LNCAP (cell line): ENCODE measurements at regions not wholly inside any gene's neighbourhood (a gene's known extent, or its start where the extent isn't known, plus 50 kb on each side); places are given as distances from the start of the nearest gene placed in this dataset.

Source experiments
- TF ChIP-seq, protein P1 (sequence below): fragments of 450-650 bp; IDR thresholded peaks from 2 replicates; pipeline ENCODE4 v1.5.1; 2017; ENCODE audit warnings: mild to moderate bottlenecking

DNA sequence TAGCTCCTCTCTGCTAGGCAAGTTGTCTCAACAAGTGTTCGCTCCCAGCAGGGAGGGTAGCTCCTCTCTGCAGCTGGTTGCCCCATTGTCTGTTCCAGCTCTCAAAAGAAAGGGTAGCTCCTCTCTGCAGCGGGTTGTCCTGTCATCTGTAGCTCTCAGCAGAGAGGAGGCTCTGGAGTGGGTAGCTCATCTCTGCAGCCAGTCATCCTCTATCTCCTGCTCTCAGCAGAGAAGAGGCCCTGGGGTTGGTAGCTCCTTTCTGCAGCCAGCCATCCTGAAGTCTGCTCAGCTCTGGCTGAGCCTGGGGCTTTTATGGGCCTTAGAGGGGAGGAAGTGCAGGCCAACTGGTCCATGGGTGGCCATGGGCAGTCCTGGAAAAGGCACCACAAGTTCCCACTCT is 342.7 kb downstream of the PTTG2 start:
- TF ChIP-seq, protein P1, sequence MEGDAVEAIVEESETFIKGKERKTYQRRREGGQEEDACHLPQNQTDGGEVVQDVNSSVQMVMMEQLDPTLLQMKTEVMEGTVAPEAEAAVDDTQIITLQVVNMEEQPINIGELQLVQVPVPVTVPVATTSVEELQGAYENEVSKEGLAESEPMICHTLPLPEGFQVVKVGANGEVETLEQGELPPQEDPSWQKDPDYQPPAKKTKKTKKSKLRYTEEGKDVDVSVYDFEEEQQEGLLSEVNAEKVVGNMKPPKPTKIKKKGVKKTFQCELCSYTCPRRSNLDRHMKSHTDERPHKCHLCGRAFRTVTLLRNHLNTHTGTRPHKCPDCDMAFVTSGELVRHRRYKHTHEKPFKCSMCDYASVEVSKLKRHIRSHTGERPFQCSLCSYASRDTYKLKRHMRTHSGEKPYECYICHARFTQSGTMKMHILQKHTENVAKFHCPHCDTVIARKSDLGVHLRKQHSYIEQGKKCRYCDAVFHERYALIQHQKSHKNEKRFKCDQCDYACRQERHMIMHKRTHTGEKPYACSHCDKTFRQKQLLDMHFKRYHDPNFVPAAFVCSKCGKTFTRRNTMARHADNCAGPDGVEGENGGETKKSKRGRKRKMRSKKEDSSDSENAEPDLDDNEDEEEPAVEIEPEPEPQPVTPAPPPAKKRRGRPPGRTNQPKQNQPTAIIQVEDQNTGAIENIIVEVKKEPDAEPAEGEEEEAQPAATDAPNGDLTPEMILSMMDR, result no peak

DNA sequence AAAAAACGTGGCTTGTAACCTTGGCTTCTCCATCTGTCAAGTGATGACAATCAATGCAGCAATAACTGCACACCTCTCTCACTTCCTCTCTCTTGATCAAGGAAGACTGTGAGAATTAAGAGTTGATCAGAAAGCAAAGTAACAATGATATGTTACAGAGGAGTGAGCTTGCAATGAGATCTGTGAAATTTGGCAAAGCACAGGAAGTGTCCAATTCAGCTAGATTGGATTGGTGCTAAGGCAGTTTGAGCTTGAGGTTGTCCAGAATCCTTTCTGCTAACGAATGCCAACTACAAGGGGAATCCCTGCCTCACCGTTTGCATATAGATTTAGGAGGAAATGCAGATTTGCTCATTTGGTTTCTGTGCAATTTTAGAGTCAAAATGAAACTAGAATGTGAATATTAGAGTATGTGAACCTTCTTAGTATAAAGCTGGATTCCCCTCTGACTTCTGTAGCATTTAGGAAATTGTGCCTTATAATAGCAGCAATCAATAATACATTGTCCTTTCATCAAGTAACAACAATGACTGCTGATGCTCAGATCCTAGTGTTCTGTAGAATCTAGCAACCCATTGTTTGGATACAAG is 346.4 kb downstream of the PTTG2 start:
- TF ChIP-seq, protein P1, result no peak

DNA sequence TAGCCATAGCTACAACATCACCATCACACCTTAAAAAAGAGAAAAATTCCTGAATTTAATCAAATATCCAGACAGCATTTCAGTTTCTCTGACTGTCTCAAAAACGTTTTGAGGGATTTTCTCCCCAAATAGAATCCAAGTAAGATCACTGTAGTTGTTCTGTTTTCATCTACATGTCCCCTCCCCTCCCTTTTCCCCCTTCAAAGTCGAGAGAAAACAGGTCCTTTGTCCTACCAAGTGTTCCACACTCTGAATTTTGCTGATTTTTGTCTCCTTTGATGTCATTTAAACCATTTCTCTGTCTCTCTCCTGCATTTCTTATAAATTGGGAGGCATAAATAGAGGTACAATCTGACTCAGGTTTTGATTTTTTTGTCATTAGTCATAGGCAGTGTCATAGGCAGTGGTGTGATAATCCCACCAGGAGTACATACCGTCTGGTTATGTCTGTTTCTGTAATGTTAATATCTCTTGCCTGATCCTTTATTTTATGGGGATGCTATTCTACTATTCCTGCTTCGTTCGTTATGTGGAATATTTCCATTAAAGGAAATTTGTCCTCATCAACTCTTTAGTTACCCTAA is 348.6 kb downstream of the PTTG2 start:
- TF ChIP-seq, protein P1, result no peak

DNA sequence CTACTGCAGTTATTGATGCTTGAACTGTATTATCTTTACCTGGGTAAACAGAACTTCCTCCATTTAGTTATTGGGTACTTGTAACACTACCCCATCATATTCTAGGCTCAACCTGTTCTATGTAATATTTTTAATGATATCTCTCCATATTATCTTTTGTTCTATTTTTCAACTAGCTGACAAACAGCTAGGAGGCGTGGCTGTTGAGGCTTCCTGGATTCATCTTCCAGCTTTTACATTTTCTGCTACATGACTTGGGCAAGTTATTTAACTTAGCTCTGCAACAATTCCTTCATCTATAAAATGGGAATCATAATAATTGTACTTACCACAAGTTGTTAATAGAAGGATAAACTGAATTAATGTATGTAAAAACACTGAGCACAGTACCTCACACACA is 349.3 kb downstream of the PTTG2 start:
- TF ChIP-seq, protein P1, result no peak

DNA sequence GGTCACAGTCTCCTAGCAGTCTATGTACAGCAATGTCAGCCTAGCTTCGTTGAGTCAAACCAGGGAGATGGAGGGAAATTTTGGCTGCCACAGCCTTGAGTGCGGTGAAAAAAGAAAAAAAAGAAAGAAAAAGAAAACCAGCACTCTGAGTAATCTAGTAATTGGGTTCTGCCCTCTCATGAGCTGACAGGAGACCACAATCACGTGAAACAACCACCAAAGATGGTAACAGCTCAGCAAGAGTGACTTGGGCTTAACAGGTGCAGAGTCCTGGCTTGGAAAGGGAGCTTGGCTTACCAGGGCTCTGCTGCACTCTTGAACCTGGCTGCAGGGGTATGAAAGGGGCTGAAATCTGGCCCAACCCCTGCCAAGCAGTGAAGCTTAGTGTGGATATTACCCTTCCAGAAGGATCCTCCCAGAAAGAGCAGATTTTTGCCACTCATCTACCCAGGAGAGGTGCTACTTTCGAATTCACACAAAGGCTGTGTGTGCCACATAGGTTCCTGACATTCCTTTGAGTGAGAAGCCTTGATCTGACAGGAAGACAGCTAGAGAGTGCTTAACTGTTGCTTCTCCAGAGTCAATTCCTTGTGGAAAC is 350.3 kb downstream of the PTTG2 start:
- TF ChIP-seq, protein P1, result no peak

DNA sequence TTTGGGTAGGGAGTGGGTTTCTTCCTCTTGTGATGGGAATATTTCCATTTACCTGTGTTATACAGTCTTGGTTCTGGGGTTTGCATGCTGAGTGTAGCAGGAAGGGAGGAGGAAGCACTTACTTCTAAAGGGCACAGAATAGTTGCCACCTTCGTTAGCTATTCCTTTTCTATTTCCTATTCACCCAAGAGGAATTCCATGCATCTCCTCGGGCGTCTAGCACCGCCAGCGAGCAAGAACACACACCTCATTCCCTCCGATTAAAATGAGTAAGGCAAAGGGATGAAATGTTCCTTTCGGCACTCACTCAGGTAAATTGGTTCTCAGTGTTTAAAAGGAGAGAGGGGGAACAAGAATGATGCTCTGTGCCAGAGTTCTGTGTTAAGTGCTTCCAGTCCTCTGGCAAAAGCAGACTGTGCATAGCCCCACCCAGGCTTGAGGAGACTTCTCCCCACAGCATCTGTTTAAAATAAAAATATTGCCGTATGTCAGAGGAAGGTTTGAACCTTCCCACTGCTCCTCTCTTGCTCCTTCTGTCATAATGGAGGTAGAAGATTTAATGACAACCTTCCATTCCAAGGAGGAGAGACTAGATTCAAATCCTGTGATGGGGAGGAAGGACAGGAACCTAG is 351.4 kb downstream of the PTTG2 start:
- TF ChIP-seq, protein P1, result no peak

DNA sequence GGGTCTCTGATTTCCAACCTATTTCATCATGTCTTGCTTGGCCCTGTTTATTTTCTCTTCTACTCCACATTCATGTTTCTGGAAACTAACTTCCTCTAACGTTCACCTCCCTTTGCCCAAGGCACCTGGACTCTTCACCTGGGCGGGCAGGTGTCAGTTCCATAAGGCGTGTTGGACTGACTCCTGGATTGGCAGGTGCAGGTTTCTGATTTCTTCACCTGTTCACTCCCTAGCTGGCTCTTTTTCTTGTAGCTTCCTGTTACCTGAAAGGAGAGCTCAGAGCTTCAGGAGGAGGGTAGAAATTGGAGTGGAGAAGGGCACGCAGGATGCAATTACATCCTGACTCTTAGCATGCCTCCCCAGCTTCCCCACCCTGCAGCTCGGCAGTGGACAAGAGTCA is 350.8 kb upstream of the KLF3 start:
- TF ChIP-seq, protein P1, result no peak
